Glomerular visceral epithelial cell (primary cell): ENCODE measurements at regions not wholly inside any gene's neighbourhood (a gene's known extent, or its start where the extent isn't known, plus 50 kb on each side); places are given as distances from the start of the nearest gene placed in this dataset.
A peak's percentile ranks its signal among the peaks of the same experiment; 100 is the strongest.

Experiments
- DNase-seq: peaks from one replicate; pipeline ENCODE4 v3.0.0-alpha.2; 2016; ENCODE audit errors: extremely low spot score

DNA sequence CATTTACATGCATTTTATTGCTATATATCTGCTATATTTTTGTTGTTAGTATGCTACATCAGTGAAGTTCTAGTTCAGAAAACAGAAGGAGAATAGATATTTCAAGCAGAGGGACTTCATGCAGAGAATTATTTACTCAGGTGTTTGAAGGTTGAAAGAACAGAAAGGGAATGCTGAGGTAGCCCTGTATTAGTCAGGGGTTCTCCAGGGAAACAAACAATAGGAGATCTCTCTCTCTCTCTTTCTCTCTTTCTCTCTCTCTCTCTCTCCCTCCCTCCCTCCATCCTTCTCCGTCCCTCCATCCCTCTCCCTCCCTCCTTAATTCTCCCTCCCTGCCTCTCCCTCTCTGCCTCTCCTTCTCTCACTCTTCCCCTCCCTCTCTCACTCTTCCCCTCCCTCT is 114.3 kb upstream of the TDRD3 start:
- no peak for DNase-seq

DNA sequence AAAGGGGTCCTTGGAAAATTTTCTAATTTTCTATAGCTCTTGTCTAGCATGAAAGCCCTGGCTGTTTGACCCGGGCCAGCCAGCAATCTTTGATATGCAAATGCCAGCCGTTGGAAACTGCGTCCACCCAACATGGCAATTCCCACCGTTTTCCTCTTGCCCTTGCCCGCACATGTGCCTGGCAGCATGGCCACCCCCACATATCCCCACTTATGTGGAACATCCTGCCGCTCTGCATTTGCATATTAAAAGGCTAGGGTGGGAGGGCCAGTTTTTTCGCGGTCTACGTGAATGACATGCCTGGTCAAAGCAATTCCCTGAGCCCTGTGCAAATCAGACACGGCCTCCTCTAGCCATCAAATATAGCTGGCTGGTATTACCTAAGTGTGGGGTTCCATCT is 110.3 kb upstream of the TDRD3 start:
- DNase-seq: no peak

DNA sequence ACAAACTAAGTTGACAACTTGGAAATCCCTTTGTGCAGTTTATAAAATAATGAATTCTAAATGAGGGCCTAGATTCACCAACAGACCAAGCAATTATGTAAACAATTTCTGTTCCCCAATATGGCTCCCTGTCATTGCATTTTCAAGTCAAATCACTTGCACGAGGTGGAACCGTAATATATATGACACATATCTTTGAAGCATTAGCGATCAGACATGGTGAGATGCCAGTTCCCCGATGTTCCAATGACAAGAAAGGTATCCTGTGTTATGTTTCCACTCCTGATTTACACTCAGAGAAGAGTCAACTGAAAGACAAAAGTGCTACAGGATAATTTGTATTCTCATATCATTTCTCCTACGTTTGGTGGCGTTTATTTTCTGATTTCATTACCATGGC is 108.5 kb upstream of the TDRD3 start:
- no peak for DNase-seq

DNA sequence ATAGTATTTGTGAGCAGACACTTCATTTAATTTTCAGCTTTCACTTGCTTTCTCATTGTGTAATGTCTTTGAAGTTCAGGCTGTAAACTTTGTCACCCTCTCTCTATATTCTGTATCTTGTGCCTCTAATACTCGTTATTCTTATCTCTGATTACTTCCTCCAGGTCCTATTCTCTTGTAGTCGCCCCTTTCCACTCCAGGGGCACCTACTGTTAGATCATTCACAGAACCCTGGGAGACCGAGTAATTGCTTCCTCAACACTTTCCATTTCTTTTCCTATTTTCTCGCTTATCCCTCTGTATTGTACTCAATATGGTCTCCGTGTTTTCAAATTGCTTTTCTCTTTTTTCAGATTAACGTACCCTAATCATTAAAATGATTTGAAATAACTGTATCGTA is 93.9 kb upstream of the TDRD3 start:
- DNase-seq: no peak

DNA sequence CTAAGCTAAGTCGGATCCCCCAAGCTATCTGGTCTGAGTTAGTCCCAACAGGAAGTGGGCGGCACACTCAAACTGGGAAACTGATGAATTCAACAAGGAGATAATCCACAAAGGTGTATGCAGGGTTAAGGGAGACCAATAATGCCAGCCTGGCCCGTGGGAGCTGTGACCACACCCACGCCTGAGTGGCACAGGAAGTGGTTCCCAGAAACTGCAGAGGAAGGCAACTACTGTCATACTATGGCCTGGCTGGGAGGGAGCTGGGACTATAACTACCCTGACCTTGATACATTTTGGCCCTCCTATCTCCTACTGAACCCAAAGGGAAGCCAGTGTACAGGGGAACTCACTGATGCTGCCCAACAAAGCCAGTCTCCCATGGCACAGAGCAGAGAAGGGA is 85.5 kb upstream of the TDRD3 start:
- DNase-seq: no peak

DNA sequence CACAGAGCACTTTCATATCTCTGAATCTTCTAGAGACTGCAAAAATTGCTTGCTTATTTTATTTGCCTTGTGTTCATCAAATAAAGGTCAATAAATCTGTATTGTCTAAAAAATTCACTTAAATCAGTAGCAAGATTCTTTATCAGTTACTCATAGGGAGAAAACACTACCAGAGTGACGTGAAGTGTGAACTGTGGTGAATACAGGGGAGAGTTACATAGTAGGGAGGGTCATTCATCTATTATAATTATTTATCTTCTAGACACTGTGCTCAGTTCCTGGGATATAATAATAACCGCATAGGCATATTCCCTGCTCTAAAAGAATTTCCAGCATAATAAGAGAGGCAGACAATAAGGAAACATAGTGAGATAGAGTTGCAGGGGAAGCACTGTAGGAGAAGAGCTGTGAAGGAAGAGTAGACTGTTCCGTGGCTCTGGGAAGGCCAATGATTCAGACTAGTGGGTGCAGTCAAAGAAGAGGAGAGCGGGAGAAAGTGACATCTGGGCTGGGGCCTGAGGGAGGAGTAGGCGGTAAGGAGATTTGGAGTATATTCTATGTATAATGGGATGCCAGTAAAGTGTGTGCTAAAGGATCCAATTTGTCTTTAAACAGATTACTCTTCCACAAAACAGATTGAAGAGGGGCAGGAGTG is 84.0 kb upstream of the TDRD3 start:
- DNase-seq: peak; percentile 28

DNA sequence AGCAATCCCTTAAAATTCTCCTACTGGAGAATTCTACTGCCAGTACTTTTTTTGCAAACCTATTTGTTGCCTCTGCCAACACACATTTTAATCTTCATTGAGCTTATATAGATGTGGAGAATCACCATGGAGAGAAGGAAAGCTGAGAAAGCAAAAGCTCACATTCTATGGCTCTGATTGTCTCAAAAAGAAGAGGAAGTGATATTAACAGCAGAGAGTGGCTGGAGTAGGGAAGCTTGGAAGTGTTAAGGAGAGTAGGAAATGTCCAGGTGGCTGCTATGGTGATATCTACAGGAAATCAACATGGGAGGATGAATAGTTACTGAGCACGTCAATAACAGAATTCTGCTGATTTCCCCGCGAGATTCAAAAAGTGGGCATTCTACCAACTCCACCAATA is 78.8 kb upstream of the TDRD3 start:
- DNase-seq: no peak

DNA sequence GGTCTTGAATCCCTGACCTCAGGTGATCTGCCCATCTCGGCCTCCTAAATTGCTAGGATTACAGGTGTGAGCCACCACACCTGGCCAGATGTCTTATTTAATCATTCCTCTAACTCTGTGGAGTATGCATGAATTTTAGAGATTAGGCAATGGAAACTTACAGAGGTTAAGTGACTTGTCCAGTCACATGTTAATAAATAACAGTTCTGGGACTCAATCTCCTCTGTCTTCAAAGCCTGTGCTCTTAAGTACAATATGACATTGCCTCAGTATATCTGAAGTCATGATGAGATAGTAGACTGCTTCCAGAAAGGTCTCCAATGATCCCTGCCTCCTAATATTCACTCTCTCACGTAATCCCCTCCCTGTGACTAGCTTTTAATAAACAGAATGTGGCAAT is 72.9 kb upstream of the TDRD3 start:
- no peak for DNase-seq

DNA sequence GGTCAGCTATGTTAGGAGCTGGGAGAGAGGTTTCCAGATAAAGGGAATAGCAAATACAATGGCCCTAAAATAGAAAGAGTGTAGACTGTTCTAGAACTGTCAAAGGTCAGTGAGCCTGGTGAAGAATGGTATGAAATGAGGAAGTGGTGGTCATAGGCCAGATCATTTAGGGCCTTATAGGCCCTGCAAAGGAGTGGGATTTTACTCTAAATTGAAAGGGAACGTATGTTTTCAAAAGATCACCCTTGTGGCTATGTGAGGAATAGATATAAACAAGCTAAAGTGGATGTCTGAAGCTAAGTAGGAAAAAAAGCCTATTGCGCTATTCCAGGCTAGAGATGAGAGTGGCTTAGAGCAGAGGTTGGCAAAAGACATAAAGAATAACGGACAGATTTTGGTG is 70.7 kb upstream of the TDRD3 start:
- DNase-seq: no peak

DNA sequence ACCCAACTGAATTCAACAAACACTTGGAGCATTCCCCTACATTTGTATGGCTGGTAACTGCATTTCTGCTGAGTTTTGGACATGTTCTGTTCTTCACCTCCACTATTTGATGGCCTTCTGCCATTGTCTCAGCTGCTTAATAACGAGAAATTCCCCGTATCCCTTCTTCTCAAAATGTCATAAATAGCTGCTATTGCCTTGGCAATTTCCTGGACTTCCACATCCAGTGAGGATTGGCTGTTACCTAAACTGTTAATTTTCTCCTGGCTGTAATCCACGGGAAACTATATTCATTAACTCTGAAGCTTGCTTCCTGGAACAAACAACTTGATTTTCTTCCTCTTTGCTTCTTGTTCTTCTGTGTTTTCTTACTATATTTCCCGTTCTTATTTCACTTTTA is 69.5 kb upstream of the TDRD3 start:
- no peak for DNase-seq

DNA sequence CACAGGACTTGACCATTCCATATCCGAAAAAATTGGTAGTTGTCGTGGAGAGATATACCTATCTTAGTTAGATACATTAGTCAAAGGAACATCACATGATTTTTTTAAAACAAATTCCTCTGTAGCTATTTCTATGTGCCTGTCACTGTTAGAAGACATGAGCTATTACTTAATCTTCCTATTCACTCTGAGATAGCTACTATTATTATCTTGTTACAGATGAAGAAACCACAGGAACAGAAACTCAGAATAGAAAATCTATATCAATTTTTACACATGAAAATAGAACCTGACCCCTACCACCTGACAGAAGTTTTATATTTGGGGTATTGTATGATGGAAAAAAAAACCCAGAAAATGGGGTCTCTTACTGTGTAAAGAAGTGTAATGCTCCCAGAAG is 68.9 kb upstream of the TDRD3 start:
- no peak for DNase-seq

DNA sequence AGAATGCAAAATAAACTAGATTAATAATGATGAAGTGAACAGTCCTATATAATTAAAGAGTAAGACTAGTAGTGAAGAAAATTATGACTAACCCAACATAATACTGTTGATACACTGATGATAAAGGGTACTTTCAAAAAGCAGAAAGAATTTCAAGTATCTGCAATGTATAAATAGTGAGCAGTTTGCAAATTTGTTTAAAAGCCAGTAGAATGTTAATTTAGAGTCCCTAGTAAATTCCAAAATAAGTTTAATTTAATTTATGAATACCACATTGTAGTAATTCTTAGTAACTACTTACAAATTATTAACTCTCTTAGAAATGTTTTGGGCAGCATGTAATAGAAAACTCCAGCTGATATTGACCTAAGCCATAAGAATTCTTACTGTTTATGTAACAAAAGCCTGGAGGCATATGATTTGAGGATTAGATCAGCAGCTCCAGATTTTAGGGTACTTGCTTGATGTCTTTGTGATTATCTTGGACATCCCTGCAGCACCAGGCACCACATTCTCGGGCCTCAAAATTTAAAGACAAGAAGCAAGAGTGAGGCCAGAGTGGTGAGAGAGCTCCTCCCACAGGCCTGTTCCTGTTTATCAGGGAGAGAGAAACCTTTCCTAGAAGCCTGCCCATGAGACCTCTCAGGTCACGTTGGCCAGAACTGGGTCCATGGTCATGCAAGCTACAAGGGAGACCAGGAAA is 67.6 kb upstream of the TDRD3 start:
- peak; percentile 51 for DNase-seq

DNA sequence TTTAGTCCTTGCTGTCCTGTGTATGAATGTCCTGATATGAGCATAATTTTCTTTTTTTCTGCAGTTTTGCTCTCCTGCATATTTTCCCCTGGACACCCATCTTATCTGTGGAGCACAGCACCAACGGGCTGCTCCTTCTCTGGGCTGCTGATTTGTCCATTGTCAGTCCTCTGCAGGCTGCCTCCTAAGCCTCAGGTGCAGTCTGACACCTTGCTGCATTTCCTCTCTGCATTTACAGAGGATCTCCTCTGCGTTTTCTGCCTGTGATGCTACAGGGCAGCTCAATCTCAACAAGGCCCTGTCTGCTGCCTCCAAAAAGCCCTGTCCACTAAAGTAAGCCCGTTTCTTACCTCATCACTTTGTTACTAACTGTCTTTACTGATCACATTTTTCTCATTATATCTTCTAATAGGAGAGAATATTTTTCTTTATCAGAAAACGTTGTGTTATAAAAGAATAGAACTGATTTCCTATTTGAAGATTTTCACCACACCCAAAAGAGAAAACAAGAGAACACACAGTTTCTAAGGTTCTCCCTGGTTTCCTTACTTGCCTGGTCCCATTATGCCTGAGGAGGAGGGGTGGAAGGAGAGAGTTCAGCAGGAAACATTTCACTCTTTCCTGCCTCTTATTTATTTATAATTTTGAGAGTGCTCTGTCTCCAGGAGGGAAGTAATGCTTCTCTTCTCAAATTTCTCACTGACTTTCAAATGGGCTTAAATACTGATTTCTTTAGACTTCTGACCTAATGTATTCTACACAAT is 65.6 kb upstream of the TDRD3 start:
- DNase-seq: no peak

DNA sequence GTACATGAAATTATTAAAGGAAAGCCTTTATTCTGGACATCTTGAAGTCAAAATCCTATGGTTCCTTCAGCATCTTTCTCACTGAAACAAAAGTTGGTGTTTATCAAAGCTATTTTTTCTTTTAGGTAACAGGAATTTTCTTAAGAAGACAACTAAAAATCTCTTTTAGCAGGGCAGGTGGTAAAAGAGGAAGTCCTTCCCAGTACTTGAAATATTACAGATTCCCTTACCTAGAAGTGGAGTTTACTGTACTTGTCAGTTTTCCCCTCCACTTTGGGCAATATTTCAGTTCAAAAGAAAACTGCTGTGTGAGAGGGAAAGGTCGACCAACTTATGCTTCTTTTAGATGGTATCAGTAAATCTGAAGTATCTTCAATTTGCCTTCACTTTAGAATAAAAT is 64.3 kb upstream of the TDRD3 start:
- DNase-seq: no peak

DNA sequence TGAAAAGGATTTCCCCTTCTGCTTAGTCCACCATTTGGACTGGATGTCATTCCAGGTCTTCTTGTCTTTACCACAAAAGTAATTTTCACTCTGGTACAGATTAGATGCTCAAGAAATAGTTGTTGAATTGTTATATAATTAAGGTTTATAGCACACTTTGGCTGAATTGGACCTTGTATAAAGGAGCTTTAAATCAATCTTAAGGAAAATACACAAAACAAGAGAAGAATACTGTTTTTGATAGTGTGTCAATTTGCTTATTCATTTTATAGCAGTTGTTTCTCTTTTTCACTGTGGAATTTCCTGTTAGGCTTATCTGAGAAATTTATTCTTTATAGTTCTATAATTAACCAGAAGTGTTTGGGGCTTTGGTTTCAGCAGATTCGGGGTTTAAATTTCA is 62.7 kb upstream of the TDRD3 start:
- DNase-seq: no peak

DNA sequence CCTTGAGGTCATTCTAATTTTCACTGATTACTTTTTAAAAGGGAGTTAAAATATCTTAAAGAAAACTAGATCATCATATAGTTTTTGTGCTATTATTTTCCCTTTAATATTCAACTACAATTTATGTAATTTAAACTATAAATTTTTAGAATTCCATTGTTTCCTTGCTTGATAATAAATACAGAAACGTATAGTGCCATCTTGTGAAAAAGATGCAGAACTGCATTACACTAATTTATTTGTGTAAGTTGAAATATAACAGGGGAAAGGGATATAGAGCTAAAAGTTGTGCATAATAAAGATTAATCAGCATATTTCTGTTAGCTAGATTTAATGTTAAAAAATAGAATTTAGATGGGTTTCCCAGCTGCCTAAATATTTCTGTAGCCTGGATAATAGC is 61.5 kb upstream of the TDRD3 start:
- DNase-seq: no peak

DNA sequence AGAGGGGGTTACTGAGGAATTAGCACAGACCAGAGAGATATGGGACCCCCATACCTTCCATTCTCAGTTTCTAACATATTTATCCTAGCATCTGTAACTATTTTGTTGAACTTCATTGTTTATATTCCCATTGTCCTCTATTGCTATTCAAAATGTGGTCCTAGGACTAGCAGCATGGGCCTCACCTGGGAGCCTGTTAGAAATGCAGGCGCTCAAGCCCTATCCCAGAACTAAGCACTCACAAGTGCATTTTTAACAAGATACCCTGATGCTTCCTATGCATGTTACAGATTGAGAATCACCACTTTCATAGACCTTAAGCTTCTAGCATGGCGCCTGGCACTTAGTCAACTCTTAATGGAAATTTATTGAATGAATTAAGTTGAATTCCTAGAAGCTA is 58.3 kb upstream of the TDRD3 start:
- DNase-seq: no peak

DNA sequence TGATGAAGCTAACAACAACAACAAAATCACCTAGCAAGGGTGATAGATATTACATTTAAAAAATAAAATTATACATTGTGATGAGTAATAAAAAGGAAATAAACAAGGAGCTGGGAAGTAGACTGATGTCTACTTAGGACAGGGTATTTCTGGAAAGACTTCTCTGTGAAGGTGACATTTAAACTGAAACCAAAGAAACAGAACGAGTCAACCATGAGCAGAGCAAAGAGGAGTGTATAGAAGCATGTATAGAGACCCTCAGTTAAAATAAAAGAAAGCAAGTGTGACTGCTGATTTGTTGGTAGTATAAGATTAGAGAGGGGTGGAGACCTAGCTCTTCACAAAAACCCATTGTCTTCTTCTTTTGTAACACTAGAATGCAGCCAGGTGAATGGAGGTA is 53.0 kb upstream of the TDRD3 start:
- DNase-seq: no peak

DNA sequence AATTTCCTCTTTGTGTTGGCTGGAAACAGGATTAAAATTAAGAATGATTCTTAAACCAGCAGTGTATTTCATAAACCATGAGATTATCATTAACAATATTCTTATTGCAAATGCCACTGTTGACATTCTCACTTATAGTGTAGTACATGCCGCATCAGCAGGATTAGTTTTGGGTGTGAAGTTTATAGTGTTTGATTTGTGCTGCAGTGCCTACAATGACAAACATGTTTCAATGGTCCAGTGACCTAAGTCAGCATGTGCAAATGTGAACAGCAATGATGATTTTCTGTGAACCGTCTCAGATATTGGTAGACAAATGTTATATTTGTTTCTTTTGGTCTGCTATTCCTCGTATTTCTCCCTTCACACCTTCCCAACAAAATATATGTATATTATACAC is 49.8 kb upstream of the TDRD3 start:
- no peak for DNase-seq
